T-helper 17 cell (primary cell): ENCODE measurements at regions not wholly inside any gene's neighbourhood (a gene's known extent, or its start where the extent isn't known, plus 50 kb on each side); places are given as distances from the start of the nearest gene placed in this dataset.
"Not testable (repeated sequence)": the region's sequence is repeated elsewhere in the genome, so short reads cannot be mapped to it uniquely, and the experiment has no call there.

Experiments used
- ATAC-seq: fragments of 150-1000 bp; cut with Tn5 transposase; 2 replicates; pipeline ENCODE4 v1.10.0; 2021; ENCODE audit warnings: mild to moderate bottlenecking, moderate library complexity
- DNase-seq, 3 donors: peaks; one replicate each; pipeline versions ENCODE4 v3.0.0 to v3.0.0-alpha.2; 2020 to 2021
- H3K9me3 ChIP-seq: one replicate; pipeline ENCODE4 v1.7.0; 2013; ENCODE audit warnings: low read length, mild to moderate bottlenecking; ENCODE audit not compliant: control insufficient read depth, poor library complexity, severe bottlenecking
- H3K27ac Mint-ChIP-seq: one replicate; pipeline ENCODE4 v1.8.0; 2022; ENCODE audit warnings: mild to moderate bottlenecking, moderate library complexity, mixed read lengths
- H3K27me3 Mint-ChIP-seq: one replicate; pipeline ENCODE4 v1.8.0; 2022; ENCODE audit warnings: mixed read lengths
- H3K36me3 Mint-ChIP-seq: one replicate; pipeline ENCODE4 v1.8.0; 2022; ENCODE audit warnings: low read depth, mixed read lengths
- H3K4me1 Mint-ChIP-seq: one replicate; pipeline ENCODE4 v1.8.0; 2022; ENCODE audit warnings: mild to moderate bottlenecking, mixed read lengths
- H3K4me3 Mint-ChIP-seq: one replicate; pipeline ENCODE4 v1.8.0; 2022; ENCODE audit warnings: mild to moderate bottlenecking, moderate library complexity, mixed read lengths

DNA sequence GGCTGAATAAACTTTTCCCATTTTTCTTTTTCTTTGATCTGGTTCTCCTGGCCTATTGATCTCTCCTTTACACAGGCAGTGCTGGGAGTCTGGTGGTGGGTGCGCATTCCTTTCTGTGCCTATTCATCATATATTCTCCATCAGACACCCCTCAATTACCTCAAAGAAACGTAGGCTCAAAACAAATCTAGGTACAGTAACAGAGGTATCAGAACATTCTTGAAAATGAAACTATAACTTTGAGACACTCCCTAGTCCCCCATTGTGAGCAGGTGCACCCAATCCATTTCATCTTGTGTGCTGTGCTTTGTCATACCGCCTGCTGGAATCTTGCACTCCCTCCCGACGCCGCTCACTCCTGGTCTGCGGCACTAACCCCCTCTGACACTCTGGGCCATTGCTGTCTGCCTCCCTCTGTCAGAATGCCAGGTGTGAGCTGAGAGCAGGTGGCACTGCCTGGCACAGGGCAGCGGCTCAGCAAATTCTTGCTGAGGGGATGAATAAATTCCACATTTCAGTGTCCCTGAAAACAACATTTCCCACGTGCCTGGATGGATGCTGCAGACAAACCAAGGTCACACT lies 303.4 kb upstream of the EXOC2 start:
- H3K27ac Mint-ChIP-seq = no peak overlapping the region
- H3K27me3 Mint-ChIP-seq = peaks cover 58% of the 10 kb centered on the region
- ATAC-seq (no peak), DNase-seq (no peak)
- no peak overlapping the region for H3K4me3 Mint-ChIP-seq
- H3K4me1 Mint-ChIP-seq = peaks cover 2% of the 10 kb centered on the region
- H3K36me3 Mint-ChIP-seq = no peaks in the 10 kb centered on the region
- no peaks in the 10 kb centered on the region for H3K9me3 ChIP-seq

DNA sequence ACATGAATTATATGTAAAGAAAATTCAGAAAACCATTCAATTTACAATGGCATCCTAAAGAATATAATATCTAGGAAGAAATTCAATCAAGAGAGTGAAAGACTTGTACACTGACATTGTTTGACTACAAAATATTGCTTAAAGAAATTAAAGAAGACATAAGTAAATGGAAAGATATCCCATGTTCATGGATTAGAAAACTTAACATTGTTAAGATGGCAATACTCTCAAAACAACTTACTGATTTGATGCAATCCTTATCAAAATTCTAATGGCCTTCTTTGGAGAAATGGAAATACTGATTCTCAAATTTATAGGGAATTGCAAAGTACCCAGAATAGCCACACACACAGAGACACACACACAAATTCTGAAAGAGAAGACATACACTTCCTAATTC lies 298.3 kb upstream of the EXOC2 start:
- H3K9me3 ChIP-seq = no peaks in the 10 kb centered on the region
- H3K27ac Mint-ChIP-seq = no peak overlapping the region
- H3K4me1 Mint-ChIP-seq = no peaks in the 10 kb centered on the region
- no peak for ATAC-seq
- no peak for DNase-seq
- H3K36me3 Mint-ChIP-seq = no peaks in the 10 kb centered on the region
- no peak overlapping the region for H3K4me3 Mint-ChIP-seq
- H3K27me3 Mint-ChIP-seq = peaks cover 41% of the 10 kb centered on the region

DNA sequence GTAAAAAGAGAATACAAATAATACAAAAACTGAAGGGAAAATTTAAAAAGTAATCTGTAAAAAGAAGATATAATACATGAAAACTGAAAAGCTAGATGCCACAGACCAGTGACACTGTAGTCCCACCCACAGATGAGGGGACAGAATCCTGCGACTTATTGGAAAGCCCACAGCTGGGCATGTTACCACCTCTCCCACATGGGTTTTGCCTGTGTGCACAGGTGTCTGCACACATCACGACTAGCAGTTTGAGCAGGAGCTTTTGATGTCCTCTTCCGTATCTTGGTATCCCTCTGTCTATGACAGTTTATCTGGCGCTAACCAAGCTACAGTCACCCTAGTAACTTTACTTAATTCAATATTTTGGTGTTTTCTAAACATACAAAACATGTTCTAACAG lies 291.1 kb upstream of the EXOC2 start:
- DNase-seq (no peak), ATAC-seq (no peak)
- Mint-ChIP-seq H3K4me1 (no peaks in the 10 kb centered on the region), H3K27ac (no peak overlapping the region), H3K27me3 (peaks cover 40% of the 10 kb centered on the region), H3K4me3 (no peak overlapping the region), H3K36me3 (no peaks in the 10 kb centered on the region)
- no peaks in the 10 kb centered on the region for H3K9me3 ChIP-seq

DNA sequence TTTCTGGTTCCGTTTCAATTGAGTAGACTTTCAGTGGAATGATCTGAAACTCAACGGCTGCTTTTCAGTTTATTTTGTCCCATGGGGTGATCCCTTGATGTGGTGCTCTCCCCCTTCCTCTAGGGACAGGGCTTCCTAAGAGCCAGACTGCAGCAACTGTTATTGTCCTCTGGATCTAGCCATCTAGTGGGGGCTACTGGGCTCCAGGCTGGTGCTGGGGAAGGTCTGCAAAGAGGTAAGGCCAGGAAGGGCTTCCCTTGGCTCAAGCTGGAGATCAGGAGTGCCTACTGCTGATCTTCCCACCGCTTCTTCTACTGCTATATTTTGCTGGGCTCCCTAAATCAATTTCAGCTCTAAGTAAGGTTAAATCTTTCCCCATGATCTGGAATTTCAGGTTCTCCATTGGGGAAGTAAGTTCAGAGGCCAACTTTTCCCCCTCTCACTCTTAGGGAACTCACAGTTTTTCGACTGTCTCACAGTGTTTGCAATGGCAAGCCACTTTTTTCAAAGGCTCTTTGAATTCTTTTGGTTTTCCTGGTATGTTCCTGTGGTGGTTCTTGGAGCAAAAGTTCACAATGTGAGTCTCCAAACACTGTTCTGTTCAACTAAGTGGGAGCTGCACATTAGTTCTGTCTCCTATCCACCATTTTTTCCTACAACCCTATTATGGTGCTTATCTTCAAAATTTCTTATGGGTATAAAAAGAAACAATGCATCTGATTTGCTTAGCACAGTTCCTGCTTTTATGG lies 286.2 kb upstream of the EXOC2 start:
- Mint-ChIP-seq H3K36me3 (no peaks in the 10 kb centered on the region), H3K27ac (no peak overlapping the region), H3K27me3 (peaks cover 27% of the 10 kb centered on the region), H3K4me1 (no peaks in the 10 kb centered on the region), H3K4me3 (no peak overlapping the region)
- peaks cover 3% of the 10 kb centered on the region for H3K9me3 ChIP-seq
- DNase-seq (no peak), ATAC-seq (no peak)

DNA sequence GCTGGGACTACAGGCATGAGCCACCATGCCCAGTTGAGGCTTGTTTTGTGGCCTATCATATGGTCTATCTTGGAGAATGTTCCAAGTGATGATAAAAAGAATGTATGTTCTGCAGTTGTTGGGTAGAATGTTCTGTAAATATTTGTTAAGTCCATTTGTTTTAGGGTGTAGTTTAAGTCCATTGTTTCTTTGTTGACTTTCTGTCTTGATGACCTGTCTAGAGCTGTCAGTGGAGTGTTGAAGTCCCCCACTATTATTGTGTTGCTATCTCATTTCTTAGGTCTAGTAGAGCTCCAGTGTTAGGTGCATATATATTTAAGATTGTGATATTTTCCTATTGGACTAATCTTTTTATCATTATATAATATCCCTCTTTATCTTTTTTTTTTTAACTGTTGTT lies 284.3 kb upstream of the EXOC2 start:
- H3K4me3 Mint-ChIP-seq, ATAC-seq, H3K36me3 Mint-ChIP-seq, H3K27ac Mint-ChIP-seq, DNase-seq, H3K4me1 Mint-ChIP-seq, H3K9me3 ChIP-seq: not testable (repeated sequence)
- peaks cover 20% of the 10 kb centered on the region for H3K27me3 Mint-ChIP-seq

DNA sequence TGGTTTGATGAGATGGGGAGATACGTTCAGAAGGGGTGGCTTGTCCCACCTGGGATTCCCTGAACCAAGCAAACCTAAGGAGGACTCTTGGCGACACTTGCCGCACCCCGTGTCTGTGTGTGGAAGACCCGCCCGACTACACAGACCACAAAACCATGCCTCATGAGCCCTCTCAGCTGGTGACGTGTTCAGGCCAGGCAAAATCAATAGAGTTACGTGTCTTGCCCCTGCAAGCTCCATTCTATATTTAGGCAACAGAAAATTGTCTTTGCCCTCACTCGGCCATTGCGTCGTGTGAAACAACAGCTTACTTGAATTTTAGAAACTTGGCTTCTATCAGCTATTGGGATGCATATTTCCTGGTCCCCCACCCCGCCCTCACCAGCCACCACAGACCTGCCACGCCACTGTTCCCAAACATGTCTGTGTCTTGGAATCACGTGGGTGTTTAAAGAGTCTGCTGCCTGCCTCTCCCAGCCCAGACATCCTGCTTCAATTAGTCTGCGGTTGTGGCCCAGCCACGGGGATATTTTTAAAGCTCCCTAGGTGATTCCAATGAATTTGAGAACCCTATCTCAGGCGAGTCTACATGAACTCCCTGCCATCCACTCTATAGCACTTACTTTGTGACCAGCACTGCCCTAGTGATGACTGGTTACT lies 279.2 kb upstream of the EXOC2 start:
- ATAC-seq (no peak), DNase-seq (no peak)
- peaks cover 5% of the 10 kb centered on the region for H3K27me3 Mint-ChIP-seq
- no peak overlapping the region for H3K4me3 Mint-ChIP-seq
- no peaks in the 10 kb centered on the region for H3K9me3 ChIP-seq
- H3K4me1 Mint-ChIP-seq = no peaks in the 10 kb centered on the region
- H3K36me3 Mint-ChIP-seq = no peaks in the 10 kb centered on the region
- no peak overlapping the region for H3K27ac Mint-ChIP-seq

DNA sequence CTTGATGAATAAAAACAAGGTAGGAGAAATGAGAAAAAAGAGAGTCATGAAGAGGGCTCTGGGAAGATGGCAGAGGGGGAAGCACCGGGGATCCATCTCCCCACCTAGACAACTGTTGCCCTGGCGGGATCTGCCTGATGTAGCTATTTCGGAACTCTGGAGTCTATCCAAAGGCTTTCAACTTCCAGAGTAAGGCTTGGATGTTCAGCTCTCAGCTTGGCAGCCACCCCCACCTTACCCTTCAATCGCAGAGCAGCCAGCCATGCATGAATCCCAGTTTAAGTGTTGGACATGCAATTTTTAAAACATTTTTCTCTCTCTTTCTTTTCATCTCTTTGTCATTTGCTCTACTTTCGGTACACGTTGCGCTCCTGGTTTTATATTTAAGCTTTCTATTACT lies 275.9 kb upstream of the EXOC2 start:
- no peak for ATAC-seq
- no peak for DNase-seq
- H3K27me3 Mint-ChIP-seq = peaks cover 30% of the 10 kb centered on the region
- H3K9me3 ChIP-seq = no peaks in the 10 kb centered on the region
- H3K27ac Mint-ChIP-seq = no peak overlapping the region
- no peaks in the 10 kb centered on the region for H3K4me1 Mint-ChIP-seq
- H3K36me3 Mint-ChIP-seq = peaks cover 2% of the 10 kb centered on the region
- H3K4me3 Mint-ChIP-seq = no peak overlapping the region

DNA sequence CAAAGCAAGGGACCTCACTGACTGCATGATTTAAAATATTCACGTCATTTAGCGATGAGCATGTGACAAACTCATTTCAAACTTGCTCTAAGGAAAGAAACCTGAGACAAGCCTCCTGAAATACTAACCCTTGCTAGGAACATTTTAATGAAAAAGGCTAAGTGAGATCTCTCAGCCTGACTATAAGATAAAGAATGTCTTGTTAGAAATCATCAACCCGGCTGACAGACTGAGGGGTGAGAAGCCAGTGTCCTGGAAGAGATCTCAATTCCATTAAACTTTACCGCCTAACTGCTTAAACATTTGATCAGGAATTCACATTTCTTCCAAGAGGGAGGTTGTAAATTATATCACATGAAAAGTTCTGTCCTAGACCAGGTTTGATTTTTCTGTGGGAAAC lies 274.8 kb upstream of the EXOC2 start:
- H3K4me1 Mint-ChIP-seq = no peaks in the 10 kb centered on the region
- peaks cover 2% of the 10 kb centered on the region for H3K36me3 Mint-ChIP-seq
- no peak overlapping the region for H3K4me3 Mint-ChIP-seq
- no peaks in the 10 kb centered on the region for H3K9me3 ChIP-seq
- DNase-seq = no peak
- ATAC-seq = no peak
- H3K27ac Mint-ChIP-seq = no peak overlapping the region
- peaks cover 41% of the 10 kb centered on the region for H3K27me3 Mint-ChIP-seq

DNA sequence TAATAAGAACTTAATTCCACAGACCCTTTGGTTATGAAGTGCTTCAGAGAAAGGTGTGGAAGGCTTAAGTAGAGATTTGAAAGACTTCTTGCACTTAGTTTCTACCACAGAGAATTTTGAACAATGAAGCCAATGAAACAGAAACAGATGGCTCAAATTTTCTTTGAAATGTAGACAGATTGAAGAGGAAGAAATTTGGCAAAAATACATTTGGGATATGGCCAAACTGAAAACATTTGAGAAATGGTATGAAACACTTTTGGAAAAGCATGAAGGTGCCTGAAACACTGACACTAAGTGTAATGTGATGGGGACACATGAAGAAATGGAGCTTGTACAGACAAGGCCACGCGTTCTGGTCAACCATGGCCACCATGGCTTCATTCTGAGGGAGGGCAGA lies 272.4 kb upstream of the EXOC2 start:
- DNase-seq (no peak), ATAC-seq (no peak)
- Mint-ChIP-seq H3K36me3 (peaks cover 2% of the 10 kb centered on the region), H3K27me3 (peaks cover 54% of the 10 kb centered on the region), H3K4me3 (no peak overlapping the region), H3K4me1 (no peaks in the 10 kb centered on the region), H3K27ac (no peak overlapping the region)
- H3K9me3 ChIP-seq = no peaks in the 10 kb centered on the region

DNA sequence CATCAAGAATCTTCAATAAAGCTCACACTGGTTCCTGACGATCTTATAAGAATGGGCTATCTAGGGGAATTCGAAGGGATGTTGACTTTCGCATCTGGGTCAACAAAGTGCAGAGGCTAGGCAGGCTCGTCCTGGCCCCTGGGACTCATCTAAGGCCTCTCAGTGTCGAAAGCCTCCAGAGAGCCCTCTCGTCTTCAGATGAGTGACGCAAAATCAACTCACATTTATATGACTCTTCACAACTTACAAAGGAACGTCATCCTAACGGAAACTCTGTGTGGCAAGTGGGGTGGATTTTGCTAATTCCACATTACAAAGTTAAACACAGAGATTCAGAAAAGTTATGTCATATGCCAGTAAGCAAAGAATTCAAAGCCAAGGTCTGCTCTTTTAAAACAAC lies 270.5 kb upstream of the EXOC2 start:
- no peaks in the 10 kb centered on the region for H3K9me3 ChIP-seq
- Mint-ChIP-seq H3K27me3 (peaks cover 57% of the 10 kb centered on the region), H3K4me3 (no peak overlapping the region), H3K36me3 (peaks cover 2% of the 10 kb centered on the region), H3K27ac (no peak overlapping the region), H3K4me1 (no peaks in the 10 kb centered on the region)
- no peak for ATAC-seq
- DNase-seq = no peak

DNA sequence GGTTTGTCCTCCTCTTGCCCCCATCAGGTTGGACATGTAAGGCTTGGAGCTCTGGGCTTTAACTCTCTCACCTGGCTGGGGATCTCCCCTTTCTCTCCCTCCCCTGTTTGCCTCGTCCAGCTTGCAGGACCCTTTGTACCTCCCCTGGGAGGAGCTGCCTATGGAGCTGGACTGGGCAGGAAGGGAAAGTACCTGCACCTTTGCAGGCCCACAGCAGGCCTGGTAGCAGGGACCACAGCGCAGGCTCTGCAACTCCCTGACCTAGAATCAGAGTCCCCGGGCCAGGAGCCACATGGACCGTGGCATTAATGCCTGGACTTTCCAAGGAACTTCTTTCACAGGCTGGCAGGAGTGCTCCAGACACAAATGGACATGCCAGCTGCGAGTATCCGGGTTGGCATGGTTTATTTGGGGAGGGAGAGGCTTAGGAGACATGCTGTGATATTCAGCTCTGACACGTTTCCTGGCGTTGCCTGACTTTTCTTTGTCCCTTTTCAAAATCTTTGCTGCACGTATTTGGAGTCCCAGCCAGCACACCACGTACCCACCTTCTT lies 268.5 kb upstream of the EXOC2 start:
- no peak for DNase-seq
- Mint-ChIP-seq H3K27ac (no peak overlapping the region), H3K27me3 (peaks cover 60% of the 10 kb centered on the region), H3K4me1 (no peaks in the 10 kb centered on the region), H3K36me3 (peaks cover 2% of the 10 kb centered on the region), H3K4me3 (no peak overlapping the region)
- no peaks in the 10 kb centered on the region for H3K9me3 ChIP-seq
- no peak for ATAC-seq

DNA sequence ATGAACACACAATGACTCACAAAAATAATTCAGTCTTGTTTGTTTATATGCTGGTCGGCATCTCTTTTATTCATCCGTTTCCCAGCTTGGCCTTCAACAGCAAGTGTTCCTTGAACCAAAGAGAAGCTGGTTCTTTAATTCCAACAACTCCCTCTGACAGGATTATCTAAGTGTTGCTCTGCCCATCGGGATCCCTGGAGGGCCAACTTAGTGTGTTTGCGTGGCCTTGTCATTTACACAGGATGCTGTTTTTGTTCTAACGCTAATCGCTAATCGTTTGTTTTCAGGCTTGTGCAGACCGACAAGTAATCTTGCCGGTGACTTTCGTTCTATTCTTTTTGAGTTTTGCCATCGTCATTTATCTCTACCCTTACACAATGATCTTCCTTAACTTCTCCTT lies 267.4 kb upstream of the EXOC2 start:
- no peaks in the 10 kb centered on the region for H3K4me1 Mint-ChIP-seq
- H3K9me3 ChIP-seq = no peaks in the 10 kb centered on the region
- peaks cover 59% of the 10 kb centered on the region for H3K27me3 Mint-ChIP-seq
- DNase-seq (no peak), ATAC-seq (no peak)
- no peak overlapping the region for H3K4me3 Mint-ChIP-seq
- no peak overlapping the region for H3K27ac Mint-ChIP-seq
- H3K36me3 Mint-ChIP-seq = peaks cover 3% of the 10 kb centered on the region

DNA sequence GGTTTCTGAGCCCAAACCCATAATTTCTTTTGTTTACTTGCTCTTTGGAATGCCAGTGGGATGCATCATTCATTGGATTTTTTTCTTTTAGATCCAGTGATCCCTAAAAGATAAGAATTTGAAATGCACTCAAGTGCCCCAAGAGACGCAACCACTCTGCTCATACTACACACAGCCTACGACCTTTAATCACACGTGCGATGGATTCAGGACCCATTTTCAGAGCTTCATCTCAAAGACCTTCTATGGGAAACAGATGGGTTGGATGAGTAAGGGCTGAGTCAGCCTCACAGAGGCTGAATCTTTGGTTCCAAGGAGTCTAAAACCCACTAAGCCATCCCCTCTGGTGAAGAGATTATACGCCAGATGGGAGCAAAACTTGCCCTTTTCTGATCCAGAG lies 265.5 kb upstream of the EXOC2 start:
- DNase-seq = no peak
- no peaks in the 10 kb centered on the region for H3K4me1 Mint-ChIP-seq
- peaks cover 57% of the 10 kb centered on the region for H3K27me3 Mint-ChIP-seq
- no peak overlapping the region for H3K4me3 Mint-ChIP-seq
- H3K27ac Mint-ChIP-seq = no peak overlapping the region
- no peak for ATAC-seq
- H3K36me3 Mint-ChIP-seq = peaks cover 3% of the 10 kb centered on the region
- no peaks in the 10 kb centered on the region for H3K9me3 ChIP-seq
